SIG-M5 (cell line): ENCODE measurements at regions not wholly inside any gene's neighbourhood (a gene's known extent, or its start where the extent isn't known, plus 50 kb on each side); places are given as distances from the start of the nearest gene placed in this dataset.
"Not testable (repeated sequence)": the region's sequence is repeated elsewhere in the genome, so short reads cannot be mapped to it uniquely, and the experiment has no call there.

Source experiments
- DNase-seq: peaks from one replicate; lab custom pipeline; 2025; lab: John Stamatoyannopoulos, UW

DNA sequence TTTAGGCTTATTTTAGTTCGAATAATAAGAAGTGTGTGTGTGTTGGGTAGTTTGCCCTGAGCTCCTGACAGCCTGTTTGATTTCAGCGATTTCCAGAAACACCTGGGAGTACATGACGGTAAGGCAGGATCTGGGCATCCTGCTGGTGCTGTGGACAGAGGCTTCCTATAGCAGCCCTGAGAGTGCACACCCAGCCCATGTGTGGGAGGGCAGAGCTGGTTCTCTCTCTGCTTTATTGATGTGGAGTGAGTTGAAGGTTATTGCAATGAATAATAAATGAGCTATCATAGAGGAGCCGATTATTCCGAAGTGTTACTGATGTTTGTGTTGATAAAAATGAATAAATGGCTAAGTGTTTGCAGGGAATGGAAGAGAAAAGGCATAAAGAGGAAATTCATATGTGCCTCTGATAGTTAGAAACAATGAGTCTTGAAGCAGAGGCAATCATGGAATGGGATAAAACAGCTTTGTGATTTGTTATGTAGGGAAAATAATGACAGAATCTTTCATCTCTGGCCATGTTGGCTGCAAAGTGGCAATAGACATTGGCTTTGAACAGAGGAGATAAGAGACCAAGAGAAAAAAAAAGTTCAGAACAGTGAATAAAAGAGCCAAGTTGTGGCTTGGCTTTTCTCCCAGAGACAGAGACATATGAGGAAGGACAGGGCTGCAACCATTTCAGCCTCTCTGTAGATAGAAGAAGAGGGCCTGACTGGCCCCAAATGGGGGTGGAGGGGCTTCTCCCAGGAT is 166.2 kb upstream of the CHD6 start:
- DNase-seq = no peak

DNA sequence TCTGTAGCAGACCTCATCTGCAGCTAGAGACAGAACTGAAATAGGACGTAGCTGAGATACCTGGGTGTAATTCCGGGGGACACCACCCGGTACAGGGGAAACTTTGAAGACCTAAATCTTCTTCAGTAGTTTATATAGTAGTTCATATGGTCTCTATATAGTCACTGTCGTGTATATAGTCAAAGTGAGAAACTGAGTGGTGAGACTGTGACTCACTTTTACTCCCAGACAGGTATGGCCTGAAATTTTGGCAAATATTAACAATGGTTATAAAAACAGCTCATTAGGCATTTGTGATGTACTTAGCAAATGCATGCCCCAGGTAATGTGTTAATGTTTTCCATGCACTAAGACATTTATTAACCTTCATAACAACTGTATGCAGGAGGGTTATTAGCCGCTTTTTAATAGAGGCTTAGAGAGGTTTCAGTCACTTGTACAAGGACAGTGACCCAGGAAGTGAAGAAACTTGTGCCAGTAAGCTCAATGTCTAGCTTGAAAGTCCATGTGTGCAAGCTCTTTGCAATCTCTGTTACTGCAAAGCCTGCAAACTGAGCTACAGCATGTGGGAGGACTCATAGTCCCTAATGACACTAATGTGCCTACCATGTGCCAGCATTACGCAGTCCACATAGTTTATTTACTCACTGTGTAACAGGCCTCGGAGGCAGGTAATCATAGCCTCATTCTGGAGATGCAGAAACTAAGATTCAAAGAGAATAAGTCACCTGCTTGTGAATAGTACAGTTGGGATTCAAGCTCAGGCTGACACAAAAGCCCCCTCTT is 165.4 kb upstream of the CHD6 start:
- no peak for DNase-seq

DNA sequence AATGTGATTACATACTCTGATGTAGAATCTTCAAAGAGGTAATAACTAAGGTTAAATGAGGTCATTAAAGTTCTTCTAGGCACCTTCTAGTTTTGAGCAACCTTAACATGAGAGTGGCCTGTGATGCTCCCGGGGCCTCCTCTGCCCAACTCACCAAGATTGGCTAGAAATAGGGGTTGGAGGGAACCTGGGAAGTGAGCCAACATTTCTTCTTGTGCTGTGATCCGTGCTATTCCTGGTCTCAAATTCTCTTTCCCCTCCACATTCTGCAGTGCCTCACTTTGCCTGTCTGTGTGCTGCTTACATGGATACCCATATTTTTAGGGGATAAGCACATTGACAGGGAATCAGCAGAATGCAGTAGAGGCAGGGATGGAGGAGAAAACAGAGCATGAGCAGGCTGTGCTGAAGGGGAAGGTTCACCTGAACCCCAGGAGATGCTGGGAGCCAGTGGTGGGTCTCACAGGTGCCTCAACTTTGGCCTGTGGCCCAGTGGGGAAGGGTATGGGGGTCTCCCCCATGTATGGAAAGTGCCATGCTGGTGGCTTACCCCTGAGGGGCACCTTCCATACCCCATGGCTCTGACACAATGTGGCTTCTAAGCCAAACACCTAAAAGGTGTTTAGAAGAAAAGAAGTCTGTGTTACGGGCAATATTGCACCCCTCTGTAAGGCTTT is 164.7 kb upstream of the CHD6 start:
- DNase-seq = no peak

DNA sequence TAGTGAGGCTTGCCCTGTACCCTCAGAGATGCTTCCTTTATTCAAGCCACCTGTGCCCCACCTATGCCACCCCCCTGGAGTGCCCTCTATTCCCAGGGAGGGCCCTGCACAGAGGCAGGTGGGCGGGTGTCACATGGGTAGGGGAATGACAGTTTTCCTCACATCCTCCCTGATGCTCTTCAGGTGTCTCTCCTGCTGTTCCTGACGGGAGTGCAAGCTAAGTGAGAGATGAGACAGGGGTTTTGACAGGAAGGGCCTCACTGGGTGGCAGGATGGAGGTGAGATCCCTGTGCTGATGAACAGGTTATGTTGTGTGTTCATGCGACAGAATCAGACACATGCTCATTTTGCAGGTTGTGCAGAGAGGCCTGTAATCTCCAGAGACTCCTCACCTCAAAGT is 164.1 kb upstream of the CHD6 start:
- no peak for DNase-seq

DNA sequence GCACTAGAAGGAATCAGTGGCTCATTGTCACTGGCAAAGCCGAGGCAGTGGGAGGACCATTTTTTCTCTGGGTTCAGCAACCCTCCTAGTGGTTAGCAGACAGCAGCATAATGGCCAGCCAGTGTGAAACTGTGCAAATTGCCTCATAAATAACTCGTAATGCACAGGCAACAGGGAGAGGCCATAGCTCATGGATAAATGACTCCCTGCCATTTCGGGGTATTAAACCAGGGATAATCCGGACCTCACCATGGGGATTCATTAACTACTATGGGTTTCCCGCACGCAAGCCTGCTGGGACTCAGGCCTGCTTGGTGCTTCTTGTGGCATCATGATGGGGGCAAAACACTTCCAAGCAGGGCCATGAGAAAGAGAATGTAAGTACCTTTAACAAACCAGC is 158.2 kb upstream of the CHD6 start:
- DNase-seq = no peak

GRCh38 chr20:41774291-41774690 is 156.1 kb upstream of the CHD6 start:
- no peak for DNase-seq

DNA sequence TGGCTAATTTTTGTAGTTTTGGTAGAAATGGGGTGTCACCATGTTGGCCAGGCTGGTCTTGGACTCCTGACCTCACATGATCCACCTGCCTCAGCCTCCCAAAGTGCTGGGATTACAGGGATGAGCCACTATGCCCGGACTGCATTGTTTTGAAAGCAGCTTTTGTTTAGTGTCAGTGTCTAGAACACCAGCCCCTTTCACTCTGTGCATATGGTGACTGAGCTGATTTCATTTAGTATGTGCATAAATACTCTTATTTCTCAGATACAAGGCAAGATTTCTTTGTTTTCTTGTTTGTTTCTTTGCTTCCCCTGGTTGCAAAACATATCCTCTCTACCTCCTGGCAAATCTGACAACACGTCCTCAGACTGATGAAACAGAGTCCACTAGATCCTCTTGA is 152.8 kb upstream of the CHD6 start:
- no peak for DNase-seq

DNA sequence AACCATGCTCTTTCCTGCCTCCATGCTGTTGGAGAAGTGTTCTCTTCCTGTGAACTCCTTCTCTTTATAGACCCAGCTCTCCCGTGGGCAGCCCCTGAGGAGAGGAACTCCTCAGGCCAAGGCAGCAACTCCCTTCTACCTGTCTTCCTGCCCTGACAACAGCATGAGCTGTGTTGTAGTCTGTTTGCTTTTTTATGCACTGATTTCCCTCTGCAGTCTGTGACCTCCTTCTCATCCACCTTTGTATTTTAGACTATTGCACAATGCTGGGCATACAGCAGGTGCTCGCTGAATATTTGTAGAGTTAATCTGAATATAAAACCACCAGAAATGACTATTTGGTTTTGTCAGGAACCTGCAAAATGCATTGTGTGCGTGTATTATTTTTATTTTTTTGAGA is 152.2 kb upstream of the CHD6 start:
- no peak for DNase-seq

DNA sequence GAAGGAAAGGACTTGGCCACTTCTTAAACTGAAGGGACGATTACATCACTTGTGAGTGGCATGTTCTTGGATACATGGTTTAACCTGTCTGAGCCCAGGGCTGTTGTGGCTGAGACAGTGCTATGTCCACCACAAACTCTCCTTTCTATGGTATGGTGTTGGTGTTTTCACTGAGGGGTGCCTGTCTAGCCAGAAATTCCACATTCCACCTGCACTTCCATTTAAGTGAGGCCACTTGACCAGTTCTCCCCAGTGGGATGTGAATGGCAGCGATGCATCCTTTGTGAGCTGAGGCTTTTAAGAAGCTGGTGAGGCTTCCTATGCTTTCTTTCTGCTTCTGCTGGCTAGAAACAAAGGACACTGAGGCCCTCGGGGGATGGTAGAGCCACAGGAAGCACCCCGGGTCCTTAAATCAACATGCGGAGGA is 151.4 kb upstream of the CHD6 start:
- no peak for DNase-seq

- DNase-seq = no peak
These were observed 132.0 kb upstream of the CHD6 start for GRCh38 chr20:41750137-41750536.

DNA sequence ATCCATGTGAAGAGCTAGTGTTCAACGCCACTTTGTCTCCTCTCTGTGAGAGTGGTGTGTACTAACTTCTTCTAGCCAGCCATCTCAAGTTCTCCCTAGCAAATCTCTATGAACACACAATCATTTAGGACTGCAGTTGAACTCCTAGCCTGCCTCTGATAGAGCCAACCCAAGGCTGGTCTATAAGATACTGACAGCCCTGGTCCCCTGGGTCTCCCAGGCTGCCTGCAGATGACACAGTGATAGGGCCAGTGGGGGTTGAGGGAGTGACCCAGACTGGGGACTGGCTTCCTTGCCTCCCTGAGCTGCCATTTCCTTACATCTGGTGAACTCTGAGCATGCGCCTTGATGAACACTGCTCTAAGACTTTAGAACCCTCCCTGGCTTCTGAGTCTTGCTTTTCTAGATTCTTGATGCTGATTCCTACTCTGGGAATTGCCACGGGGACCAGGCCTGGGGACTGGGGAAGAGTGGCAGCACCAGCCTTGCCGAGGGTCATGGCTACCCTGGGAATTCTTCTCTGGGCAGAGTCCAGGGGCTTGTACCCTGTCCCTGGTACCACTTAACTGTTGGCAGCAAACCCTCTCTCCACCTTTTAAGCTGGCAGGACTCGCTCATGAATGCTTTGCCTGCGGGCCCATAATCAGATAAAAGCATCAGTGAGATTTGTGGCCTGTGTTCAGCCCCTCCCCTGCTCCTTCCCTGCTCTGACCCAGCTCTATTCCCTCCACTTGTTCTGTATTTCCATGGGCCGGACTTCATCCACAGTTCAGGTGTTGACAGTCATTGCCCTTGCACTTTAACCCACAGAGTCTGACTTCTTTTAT is 130.8 kb upstream of the CHD6 start:
- no peak for DNase-seq

- DNase-seq = no peak
These were observed 129.9 kb upstream of the CHD6 start for GRCh38 chr20:41748051-41748450.

- no peak for DNase-seq
These were observed 129.0 kb upstream of the CHD6 start for GRCh38 chr20:41747226-41747625.

DNA sequence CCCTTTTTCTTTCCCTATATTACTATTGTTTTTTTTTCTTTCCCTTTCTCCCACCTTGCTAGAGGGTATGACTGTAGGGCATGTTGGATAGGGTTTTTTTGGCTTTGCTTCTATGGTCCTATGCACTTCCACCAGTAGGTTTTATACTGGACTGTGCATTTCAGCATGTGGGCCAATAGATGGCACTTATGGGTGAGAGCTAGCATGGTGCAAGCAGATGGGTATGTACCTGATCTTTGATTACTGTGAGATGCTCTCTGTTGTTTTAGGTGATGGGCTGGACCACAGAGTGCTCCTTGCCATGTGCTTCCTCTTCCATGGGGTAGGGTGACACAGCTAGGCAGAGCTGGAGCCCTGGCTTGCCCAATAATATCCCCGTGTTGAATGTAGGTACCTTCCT is 128.5 kb upstream of the CHD6 start:
- no peak for DNase-seq

GRCh38 chr20:41738604-41739206 is 120.5 kb upstream of the CHD6 start:
- DNase-seq = no peak

DNA sequence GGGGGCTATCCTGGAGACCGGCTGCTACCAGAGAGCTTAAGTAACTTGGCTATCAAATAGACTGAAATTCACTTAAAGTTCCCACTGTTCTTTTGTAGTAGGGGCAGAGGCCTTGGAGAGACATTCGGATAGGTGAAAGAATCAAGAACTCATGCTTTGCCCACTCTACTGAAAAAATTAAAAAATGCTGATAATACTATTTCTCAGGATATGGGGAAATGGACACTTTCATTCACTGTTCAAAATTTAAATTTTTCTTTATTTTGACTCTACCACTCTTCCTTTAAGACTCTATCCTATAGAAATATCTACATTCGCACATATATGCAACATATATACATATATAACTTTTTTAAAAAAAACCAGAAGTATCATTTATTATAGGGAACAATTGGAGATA is 117.8 kb upstream of the CHD6 start:
- no peak for DNase-seq

DNA sequence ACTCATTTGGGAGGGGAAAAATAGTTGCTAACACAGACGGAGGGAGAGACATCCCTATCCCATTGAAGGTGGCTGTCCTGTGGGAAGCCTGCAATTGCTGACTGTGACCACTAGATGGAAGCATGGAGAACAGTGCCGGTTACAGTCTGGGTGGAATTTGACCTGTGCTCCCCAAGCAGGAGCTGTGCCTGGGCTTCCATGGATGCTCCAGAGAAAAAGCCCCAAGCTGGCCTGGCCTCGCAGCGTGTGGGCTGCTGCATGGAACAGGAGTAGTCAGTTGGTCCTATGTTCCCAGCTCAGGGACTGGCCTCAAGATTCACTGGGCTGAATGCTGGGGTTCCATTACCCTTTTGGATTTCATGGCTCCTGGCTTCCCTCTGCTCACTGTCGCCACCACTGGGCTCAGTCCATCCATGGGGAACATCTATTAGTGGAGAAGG is 116.3 kb upstream of the CHD6 start:
- no peak for DNase-seq

DNA sequence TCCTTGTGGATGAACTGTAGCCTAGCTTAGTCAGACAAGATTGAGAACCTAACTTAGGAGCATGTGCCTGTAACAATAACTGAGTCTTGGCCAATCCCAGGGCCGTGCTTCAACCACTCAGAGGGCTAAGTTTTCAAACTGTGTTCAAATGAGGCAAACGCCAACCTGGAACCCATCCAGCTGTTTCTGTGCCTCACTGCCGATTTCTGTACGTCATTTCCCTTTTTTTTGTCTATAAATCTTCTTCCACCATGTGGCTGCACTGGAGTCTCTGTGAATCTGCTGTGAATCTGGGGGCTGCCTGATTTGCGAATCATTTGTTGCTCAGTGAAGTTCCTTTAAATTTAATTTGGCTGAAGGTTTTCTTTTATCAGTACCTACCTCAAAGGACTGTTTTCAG is 115.0 kb upstream of the CHD6 start:
- no peak for DNase-seq

DNA sequence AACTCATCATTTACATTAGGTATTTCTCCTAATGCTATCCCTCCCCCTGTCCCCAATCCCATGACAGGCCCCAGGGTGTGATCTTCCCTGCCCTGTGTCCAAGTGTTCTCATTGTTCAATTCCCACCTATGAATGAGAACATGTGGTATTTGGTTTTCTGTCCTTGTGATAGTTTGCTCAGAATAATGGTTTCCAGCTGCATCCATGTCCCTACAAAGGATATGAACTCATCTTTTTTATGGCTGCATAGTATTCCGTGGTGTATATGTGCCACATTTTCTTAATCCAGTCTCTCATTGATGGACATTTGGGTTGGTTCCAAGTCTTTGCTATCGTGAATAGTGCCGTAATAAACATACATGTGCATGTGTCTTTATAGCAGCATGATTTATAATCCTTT is 113.0 kb upstream of the CHD6 start:
- not testable (repeated sequence) for DNase-seq

GRCh38 chr20:41727681-41728080 is 109.5 kb upstream of the CHD6 start:
- not testable (repeated sequence) for DNase-seq

DNA sequence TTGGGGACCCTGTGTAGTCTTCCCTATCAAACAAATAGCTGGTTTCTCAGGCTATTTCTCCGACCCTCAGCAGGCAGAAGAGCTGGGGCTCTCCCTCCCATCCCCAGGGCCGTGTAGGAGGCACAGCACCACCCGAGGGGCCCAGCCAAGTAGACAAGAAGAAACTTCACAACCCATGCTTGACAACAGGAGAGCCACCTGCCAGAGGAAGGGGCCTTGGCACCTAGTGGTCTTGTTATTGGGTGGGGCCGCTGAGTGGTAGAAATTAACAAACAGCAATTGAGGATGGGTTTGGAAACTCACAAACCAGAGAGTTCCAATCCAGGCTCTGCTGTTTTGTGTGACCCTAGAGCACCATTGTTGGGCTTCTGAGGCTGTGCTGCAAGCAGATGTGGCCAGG is 108.5 kb upstream of the CHD6 start:
- DNase-seq = no peak

GRCh38 chr20:41719151-41719550 is 101.0 kb upstream of the CHD6 start:
- no peak for DNase-seq
